ENCODE measurements at regions not wholly inside any gene's neighbourhood (a gene's known extent, or its start where the extent isn't known, plus 50 kb on each side); places are given as distances from the start of the nearest gene placed in this dataset.

DNA sequence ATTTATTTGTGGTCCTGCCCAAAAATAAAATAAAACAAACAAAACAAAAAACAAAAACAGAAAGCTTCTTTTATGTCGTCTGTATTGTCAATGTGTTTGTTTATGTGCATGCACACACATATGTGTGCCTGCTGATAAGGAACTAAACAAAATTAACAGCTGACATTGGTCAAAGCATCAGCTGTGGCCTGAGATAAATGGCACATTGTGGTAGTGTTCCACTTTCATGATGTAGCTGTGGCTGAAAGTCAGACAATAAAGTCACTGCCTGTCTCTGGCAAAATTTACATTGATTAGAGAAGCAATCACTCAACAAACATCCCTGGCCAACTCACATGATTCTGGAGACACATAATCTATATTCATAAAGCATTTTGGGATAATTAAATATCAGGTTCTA, 203.4 kb upstream of the PIK3C3 start:
- no peak for TF ChIP-seq SREBF1 (IDR thresholded peaks at IDR 0.05; ENCODE audit: low read length)
- TF ChIP-seq, protein P1, sequence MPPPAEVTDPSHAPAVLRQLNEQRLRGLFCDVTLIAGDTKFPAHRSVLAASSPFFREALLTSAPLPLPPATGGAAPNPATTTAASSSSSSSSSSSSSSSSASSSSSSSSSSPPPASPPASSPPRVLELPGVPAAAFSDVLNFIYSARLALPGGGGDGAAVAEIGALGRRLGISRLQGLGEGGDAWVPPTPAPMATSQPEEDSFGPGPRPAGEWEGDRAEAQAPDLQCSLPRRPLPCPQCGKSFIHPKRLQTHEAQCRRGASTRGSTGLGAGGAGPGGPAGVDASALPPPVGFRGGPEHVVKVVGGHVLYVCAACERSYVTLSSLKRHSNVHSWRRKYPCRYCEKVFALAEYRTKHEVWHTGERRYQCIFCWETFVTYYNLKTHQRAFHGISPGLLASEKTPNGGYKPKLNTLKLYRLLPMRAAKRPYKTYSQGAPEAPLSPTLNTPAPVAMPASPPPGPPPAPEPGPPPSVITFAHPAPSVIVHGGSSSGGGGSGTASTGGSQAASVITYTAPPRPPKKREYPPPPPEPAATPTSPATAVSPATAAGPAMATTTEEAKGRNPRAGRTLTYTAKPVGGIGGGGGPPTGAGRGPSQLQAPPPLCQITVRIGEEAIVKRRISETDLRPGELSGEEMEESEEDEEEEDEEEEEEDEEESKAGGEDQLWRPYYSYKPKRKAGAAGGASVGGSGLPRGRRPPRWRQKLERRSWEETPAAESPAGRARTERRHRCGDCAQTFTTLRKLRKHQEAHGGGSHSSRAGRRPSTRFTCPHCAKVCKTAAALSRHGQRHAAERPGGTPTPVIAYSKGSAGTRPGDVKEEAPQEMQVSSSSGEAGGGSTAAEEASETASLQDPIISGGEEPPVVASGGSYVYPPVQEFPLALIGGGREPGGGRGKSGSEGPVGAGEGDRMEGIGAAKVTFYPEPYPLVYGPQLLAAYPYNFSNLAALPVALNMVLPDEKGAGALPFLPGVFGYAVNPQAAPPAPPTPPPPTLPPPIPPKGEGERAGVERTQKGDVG (CRISPR knock-in tag; IDR thresholded peaks at IDR 0.05): no peak
- no peak for TF ChIP-seq CREB1 (IDR thresholded peaks at IDR 0.05; ENCODE audit: low read depth)

All from GM12878 (cell line).